Stimulated activated CD4-positive, alpha-beta T cell treated with anti-CD3 and anti-CD28 coated beads, Interleukin-15, amount 100 ng/mL, for 48 hours (primary cell): ENCODE measurements at regions not wholly inside any gene's neighbourhood (a gene's known extent, or its start where the extent isn't known, plus 50 kb on each side); places are given as distances from the start of the nearest gene placed in this dataset.
"Not testable (repeated sequence)": the region's sequence is repeated elsewhere in the genome, so short reads cannot be mapped to it uniquely, and the experiment has no call there.

Source experiments
- DNase-seq, 2 donors: peaks; one replicate each; pipeline ENCODE4 v3.0.0-alpha.2; 2020; ENCODE audit warnings: low read depth in 2 of 2

DNA sequence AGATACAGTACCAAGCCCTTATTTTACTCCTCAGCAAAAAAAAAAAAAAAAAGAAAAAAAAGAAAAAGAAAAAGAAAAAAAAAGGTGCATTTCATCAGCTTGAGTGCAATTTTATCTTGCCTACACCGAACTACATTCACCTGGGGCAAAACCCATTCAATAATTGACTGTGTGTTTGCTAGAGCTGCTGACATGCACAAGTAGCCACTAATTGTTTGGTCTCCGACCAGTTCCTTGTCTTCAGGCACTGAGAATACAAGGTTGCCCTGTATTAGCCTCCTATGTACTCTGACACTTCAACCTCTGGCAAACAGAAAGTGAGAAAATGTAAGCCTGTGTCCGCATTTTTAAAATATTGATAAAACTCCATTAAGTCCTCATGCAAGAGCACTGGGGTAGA, 1579.4 kb upstream of the LRRTM3 start:
- no peak for DNase-seq

DNA sequence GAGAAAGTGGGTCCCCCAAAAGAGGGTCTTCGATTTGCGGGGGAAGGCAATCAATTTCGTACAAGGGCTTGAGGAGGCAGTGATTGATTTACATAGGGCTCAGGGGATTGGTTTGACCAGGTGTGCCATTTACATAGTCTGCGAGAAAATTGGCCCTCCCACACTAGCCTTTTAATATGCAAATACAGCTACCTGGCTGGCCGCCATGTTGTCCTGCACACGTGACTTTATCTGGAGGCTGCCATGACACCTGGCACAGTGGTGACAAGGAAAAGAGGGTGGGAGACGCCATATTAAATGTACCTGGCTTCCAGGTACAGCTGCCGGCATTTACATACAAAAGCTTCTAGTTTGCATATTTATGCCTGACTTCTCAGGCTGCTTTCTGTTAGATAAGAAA, 1577.2 kb upstream of the LRRTM3 start:
- DNase-seq: no peak

- no peak for DNase-seq
Measured at GRCh38 chr10:65350611-65351010, 1575.2 kb upstream of the LRRTM3 start.

GRCh38 chr10:65355141-65355680, 1570.6 kb upstream of the LRRTM3 start:
- DNase-seq: no peak

DNA sequence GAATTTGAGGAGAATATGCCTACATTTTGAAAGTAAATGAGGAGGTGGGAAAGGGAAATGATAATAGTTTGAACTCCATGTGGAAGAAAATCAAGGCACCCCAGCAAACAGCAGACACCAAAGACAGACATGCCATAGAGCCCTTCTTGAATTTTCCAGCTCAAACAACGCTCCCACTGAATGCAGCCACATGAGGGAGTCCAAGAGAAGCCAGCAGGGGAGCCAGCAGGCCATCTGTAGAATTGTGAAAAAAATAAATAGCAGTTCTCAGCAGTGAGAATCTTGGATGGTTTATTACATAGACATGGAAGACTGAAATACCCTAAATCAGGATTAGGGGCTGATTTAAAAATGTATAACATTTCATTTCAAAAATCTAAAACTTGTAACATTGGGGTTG, 1567.3 kb upstream of the LRRTM3 start:
- DNase-seq: no peak

GRCh38 chr10:65360497-65360896, 1565.3 kb upstream of the LRRTM3 start:
- DNase-seq: no peak

GRCh38 chr10:65365878-65366277, 1560.0 kb upstream of the LRRTM3 start:
- no peak for DNase-seq

GRCh38 chr10:65367706-65368105, 1558.1 kb upstream of the LRRTM3 start:
- no peak for DNase-seq

- DNase-seq: no peak
Measured at GRCh38 chr10:65375528-65375927, 1550.3 kb upstream of the LRRTM3 start.

DNA sequence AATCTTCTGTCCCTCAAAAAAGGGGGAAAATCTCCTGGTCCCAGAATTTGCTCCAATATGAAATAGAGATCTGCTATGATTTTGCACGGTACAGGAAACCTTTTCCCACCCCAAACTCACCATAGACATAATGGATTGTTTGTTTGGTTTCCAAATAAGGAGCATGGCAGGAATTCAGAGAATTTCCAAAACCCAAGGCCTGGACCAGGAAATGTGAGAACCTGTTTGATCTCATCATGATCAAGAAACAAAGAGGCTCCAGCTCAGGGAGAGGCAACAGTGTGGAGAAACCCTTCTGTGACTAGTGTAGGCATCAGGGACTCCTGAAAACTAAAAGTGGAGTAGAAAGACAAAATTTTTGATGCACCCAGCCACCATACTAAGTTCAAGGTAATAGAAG, 1548.1 kb upstream of the LRRTM3 start:
- DNase-seq: no peak

GRCh38 chr10:65394502-65395297, 1531.1 kb upstream of the LRRTM3 start:
- no peak for DNase-seq

GRCh38 chr10:65395631-65396030, 1530.2 kb upstream of the LRRTM3 start:
- DNase-seq: no peak

GRCh38 chr10:65396997-65397396, 1528.8 kb upstream of the LRRTM3 start:
- DNase-seq: no peak

- no peak for DNase-seq
Measured at GRCh38 chr10:65408401-65408800, 1517.4 kb upstream of the LRRTM3 start.

DNA sequence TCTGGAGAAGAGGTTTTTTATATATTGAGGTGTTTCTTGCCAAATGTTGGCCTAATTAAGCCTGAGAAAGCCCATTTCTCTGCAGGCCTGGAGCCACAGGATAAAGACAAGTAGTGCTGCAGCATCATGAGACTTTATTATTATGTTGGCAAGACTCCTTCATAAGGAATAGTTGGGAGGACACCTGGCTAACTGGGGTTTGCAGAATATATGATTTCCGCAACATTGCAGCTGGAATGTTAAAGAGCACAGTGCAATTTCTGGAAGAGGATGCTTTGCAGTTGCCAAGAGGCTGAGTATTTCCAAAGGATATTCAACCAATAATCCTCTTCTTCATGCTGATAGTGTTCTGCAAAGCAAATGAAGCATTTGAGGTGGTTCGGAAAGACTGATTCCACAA, 1512.8 kb upstream of the LRRTM3 start:
- DNase-seq: no peak

DNA sequence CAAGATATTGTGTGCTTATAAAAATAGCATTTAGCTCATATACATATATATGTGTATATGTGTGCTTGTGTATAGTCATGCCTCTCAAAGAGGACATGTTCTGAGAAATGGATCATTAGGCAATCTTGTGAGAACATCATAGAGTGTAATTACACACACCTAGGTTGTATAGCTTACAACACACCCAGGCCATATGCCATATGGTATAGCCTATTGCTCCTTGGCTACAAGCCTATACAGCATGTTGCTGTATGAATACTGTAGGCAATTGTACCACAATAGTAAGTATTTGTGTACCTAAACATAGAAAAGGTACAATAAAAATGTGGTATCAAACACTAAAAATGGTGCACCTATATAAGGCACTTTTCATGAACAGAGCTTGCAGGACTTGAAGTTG, 1510.5 kb upstream of the LRRTM3 start:
- DNase-seq: no peak

- DNase-seq: no peak
Measured at GRCh38 chr10:65416094-65416493, 1509.7 kb upstream of the LRRTM3 start.

DNA sequence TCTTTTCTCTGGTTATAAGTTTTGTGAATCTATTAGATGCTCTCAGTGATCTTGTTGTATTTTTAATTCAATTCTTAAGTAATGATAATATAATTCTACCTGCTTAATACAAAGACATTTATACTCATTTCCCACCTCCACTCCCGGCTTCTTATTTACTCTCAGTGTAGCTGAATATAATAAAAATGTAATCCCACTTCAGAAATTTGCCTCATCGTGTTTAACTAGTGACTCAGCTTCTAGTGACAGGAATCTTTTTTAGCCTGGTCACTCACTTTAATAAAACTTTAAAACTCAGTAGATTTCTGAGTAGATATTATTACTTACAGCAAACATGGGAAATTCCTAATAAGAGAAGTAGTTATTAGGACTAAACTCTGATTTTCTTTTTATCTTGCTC, 1506.2 kb upstream of the LRRTM3 start:
- no peak for DNase-seq

DNA sequence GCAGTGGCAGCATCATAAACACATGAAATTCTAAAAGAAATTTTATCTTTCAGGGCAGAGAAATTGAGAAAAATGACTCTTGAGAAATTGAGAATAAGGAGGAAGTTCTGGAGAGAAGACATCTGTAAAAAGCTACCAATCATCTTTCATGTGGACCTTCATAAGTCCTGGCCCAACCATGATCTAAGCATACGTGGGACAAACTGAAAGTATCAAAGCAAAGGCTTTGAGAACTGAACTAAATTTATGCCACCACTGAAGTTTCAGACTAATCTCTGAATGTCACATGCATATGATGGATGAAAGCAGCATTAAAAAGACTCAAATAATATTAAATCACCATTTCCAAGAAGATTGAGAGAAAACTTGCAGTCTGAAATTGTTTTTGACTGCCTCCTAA, 1502.8 kb upstream of the LRRTM3 start:
- DNase-seq: no peak

DNA sequence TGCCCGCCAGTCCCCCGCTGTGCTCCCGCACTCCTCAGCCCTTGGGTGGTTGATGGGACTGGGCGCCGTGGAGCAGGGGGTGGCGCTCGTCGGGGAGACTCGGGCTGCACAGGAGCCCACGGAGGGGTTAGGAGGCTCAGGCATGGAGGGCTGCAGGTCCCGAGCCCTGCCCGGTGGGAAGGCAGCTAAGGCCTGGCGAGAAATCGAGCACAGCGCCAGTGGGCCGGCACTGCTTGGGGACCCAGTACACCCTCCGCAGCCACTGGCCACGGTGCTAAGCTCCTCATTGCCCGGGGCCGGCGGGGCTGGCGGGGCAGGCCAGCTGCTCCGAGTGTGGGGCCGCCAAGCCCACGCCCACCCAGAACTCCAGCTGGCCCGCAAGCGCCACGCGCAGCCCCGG, 1496.5 kb upstream of the LRRTM3 start:
- not testable (repeated sequence) for DNase-seq

DNA sequence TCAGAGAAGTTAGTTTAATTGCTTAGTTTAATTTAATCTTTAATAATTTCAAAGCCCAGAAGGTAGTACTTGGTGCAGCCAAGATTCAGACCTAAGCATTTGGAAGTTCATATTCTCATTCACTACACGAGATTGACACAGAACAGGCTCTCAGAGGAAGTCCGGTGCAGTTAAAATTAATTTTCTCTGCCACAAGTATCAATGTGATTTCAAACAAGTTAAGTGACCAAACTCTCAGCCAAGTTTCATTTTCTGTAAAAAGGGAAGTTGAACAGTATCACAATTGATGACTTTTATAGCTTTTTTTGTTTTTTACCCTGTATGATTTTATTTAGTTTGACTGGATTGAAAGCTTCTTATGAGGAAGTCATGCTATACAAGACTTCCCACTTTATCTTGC, 1494.9 kb upstream of the LRRTM3 start:
- DNase-seq: no peak

GRCh38 chr10:65470986-65471385, 1454.8 kb upstream of the LRRTM3 start:
- DNase-seq: no peak

GRCh38 chr10:65482848-65483247, 1443.0 kb upstream of the LRRTM3 start:
- no peak for DNase-seq

DNA sequence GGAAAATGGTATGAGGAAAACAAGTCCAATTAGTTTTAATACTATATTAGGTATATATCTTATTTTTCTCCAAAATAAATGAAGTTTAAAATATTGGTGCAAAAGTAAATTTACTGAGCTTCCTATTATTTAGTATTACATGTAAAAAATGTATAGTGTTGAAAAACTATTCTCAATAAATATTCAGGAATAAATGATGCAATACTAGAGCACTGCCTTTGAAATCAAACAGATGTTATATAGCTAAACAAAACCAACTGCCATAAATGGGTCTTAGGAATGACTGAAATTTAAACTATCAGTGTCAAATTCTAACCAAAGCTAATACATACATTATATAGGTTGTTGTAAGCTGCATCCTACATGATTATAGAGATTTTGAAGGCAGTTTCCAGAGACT, 1434.0 kb upstream of the LRRTM3 start:
- DNase-seq: no peak
